Heart left ventricle (tissue), 16 donors: ENCODE measurements at regions not wholly inside any gene's neighbourhood (a gene's known extent, or its start where the extent isn't known, plus 50 kb on each side); places are given as distances from the start of the nearest gene placed in this dataset.

Experiments used
- ATAC-seq, 4 donors: fragments of 200-7000 bp; cut with Tn5 transposase; one replicate each; pipeline ENCODE4 v1.9.1; 2020 to 2022; ENCODE audit warnings: moderate library complexity in 4 of 4, mild to moderate bottlenecking in 3 of 4, moderate number of reproducible peaks in 1 of 4
- DNase-seq, 5 donors: peaks; one replicate each; pipeline ENCODE4 v3.0.0-alpha.2; 2020
- H3K27ac ChIP-seq, 12 donors: fragments of 200-600 bp; sonication (generic) in 4 of 12; one replicate each; pipeline versions ENCODE4 v1.5.0 to v1.8.0; 2016 to 2022; ENCODE audit warnings: mild to moderate bottlenecking in 2 of 12
- H3K27me3 ChIP-seq, 9 donors: fragments of 200-600 bp; sonication (generic) in 2 of 9; one replicate each; pipeline versions ENCODE4 v1.5.1 to v1.8.0; 2016 to 2022; ENCODE audit warnings: mild to moderate bottlenecking in 3 of 9
- H3K36me3 ChIP-seq, 9 donors: fragments of 200-600 bp; sonication (generic) in 2 of 9; one replicate each; pipeline versions ENCODE4 v1.5.0 to v1.8.0; 2018 to 2022; ENCODE audit warnings: mild to moderate bottlenecking in 2 of 9
- H3K4me1 ChIP-seq, 12 donors: fragments of 200-600 bp; sonication (generic) in 4 of 12; one replicate each; pipeline versions ENCODE4 v1.5.0 to v1.8.0; 2016 to 2022; ENCODE audit warnings: mild to moderate bottlenecking in 3 of 12
- H3K4me3 ChIP-seq, 12 donors: fragments of 200-600 bp; sonication (generic) in 4 of 12; one replicate each; pipeline versions ENCODE4 v1.5.0 to v1.8.0; 2017 to 2022; ENCODE audit warnings: mild to moderate bottlenecking in 9 of 12, moderate library complexity in 4 of 12
- H3K9me3 ChIP-seq, 12 donors: fragments of 200-600 bp; sonication (generic) in 4 of 12; one replicate each; pipeline versions ENCODE4 v1.5.0 to v1.8.0; 2016 to 2022; ENCODE audit warnings: mild to moderate bottlenecking in 1 of 12
- CTCF ChIP-seq, 12 donors: fragments of 200-600 bp; sonication (generic) in 4 of 12; IDR thresholded peaks; one replicate each; pipeline versions ENCODE4 v1.5.0 to v1.8.0; 2018 to 2022; ENCODE audit warnings: antibody characterized with exemption in 12 of 12, mild to moderate bottlenecking in 5 of 12
- POLR2A ChIP-seq, 2 donors: fragments of 450-650 bp; IDR thresholded peaks; one replicate each; pipeline ENCODE4 v1.6.1; 2017; ENCODE audit warnings: antibody characterized with exemption in 2 of 2, mild to moderate bottlenecking in 2 of 2, moderate library complexity in 2 of 2
- WGBS, 4 donors: extraction: QIAGEN DNeasy Blood & Tissue Kit in 2 of 4; methylation state at CpG; one replicate each; pipeline versions ENCODE4 v1.1.5 to v1.1.7; 2013 to 2018; 5-methylcytosine and 5-hydroxymethylcytosine counted together
- intact Hi-C, 10 donors: fragments of 100-400 bp; cut with DNase I; formaldehyde crosslinking; loops; one replicate each; pipeline versions ENCODE4 v1.11.1 to v1.14.2; 2022
- donor health status: ischemic (EF 13 %, LVEDD 7.1; RV severe dilation, severe dysfunction).
- donor health status: healthy with polysubstance abuse.
- donor health status: DM: no; HTN: yes; CAD: no.
- donor health status: DM: no; HTN: no; CAD: no.
- donor health status: ischemic (EF 25% LVEDD 6.9; RV normal size, moderate dysfunction).
- donor health status: ischemic (EF 25% LVEDD 5.7; RV mildly dilated, moderate dysfunction).
- donor health status: healthy.
- donor health status: DM: yes; HTN: yes; CAD: no.
- donor health status: ischemic (EF 35%, LVEDD 5.7; RV mildly dilated, moderate dysfunction).
- donor health status: nonischemic (EF 11% LVEDD 7.7; RV severe dilation, severe dysfunction).
- donor health status: DM: yes; HTN: yes; CAD: no.
- donor health status: PGD.
- donor health status: ischemic (EF 29% LVEDD 5.4; RV normal size, mild dysfunction).
- donor health status: nonischemic (EF 23%, LVEDD 6.1; RV moderate dilation, normal function).

- Histone ChIP-seq H3K9me3 (no peaks in the 10 kb centered on the region), H3K36me3 (no peaks in the 10 kb centered on the region), H3K4me3 (no peak overlapping the region), H3K4me1 (peaks cover 0 to 27% (median 0%) of the 10 kb centered on the region in 12 donors), H3K27me3 (no peaks in the 10 kb centered on the region), H3K27ac (peak overlapping the region in 1 of 12 donors; percentile 65)
- intact Hi-C loops = no loop called here
- 70 to 76% (median 73%) methylated on average over 1 of the region's 1 CpG for WGBS, 4 donors
- DNase-seq (no peak), ATAC-seq (no peak)
- TF ChIP-seq CTCF (IDR thresholded peaks at IDR 0.05) (no peak), POLR2A (IDR thresholded peaks at IDR 0.05) (no peak)
Measured at GRCh38 chr1:192937128-192937527, 122.0 kb downstream of the UCHL5 start.

DNA sequence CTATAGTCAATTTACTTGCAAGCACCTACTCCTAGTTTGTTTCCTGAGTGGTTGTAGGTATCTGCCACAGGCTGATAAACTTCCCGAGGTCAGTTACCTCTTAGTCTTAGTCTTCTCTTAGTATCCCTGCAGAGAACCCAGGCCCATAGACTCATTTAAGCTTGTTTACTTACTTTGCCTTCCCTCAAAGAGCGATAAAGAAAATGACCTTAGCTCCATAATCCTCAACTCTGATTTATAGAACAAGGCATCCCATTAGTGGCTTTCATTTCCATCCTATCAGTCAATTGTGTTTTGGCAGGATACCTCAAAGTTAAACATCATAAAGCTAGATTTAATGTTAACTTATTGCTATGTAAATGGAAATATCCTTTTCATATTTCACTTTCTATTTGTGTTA is 119.7 kb downstream of the UCHL5 start:
- TF ChIP-seq POLR2A (IDR thresholded peaks at IDR 0.05) (no peak), CTCF (IDR thresholded peaks at IDR 0.05) (no peak)
- H3K27me3 ChIP-seq = no peaks in the 10 kb centered on the region
- H3K9me3 ChIP-seq = no peaks in the 10 kb centered on the region
- no peaks in the 10 kb centered on the region for H3K36me3 ChIP-seq
- H3K4me3 ChIP-seq = no peak overlapping the region
- ATAC-seq (no peak), DNase-seq (no peak)
- 73 to 84% (median 80%) methylated on average over 2 of the region's 2 CpGs for WGBS, 4 donors
- no peak overlapping the region for H3K27ac ChIP-seq
- peaks cover 0 to 27% (median 0%) of the 10 kb centered on the region in 12 donors for H3K4me1 ChIP-seq
- intact Hi-C loops = loop anchor here in 1 of 10 donors (2.0 kb wide), 1 partner anchor 33 kb away; no protein-coding TSS in a partner anchor

- Histone ChIP-seq H3K27ac (no peak overlapping the region), H3K27me3 (no peaks in the 10 kb centered on the region), H3K4me1 (peaks cover 0 to 27% (median 0%) of the 10 kb centered on the region in 12 donors), H3K4me3 (no peak overlapping the region), H3K36me3 (no peaks in the 10 kb centered on the region), H3K9me3 (no peaks in the 10 kb centered on the region)
- DNase-seq (no peak), ATAC-seq (no peak)
- intact Hi-C loops = no loop called here
- TF ChIP-seq POLR2A (IDR thresholded peaks at IDR 0.05) (no peak), CTCF (IDR thresholded peaks at IDR 0.05) (no peak)
Measured at GRCh38 chr1:192940658-192941057, 118.5 kb downstream of the UCHL5 start.

DNA sequence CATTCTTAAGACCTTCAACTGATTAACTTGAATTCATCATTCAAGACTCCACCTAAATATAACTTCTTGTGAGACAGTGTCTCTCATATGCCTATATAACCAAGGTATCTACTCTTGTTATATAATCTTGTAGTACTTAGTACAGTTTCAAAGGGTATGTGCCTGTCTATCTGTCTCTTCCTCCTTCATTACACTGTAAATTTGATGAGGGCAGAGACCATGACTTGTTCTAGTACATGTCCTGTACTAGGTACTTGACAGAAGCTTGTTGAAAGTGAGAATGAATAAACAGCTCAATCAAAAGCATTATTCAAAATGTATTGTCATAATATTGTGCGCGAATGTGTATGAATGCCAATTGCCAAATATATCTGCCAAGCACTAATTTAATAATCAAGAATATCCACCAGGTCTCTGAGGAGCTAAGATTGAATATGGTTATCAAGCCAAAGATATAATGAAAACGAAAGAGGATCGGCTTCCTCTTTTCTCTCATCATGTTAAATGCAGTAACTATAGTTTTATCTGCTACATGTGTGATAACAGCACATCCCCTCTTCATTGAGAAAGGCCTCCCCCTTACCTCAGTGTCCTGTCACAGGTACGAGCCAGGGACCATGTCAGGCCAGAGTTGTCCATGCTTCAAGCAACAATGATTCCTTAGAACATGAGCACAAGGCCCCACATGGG is 117.3 kb downstream of the UCHL5 start:
- DNase-seq (no peak), ATAC-seq (no peak)
- intact Hi-C loops = no loop called here
- 89 to 94% (median 91%) methylated on average over 5 of the region's 5 CpGs for WGBS, 4 donors
- no peaks in the 10 kb centered on the region for H3K9me3 ChIP-seq
- TF ChIP-seq CTCF (IDR thresholded peaks at IDR 0.05) = no peak
- TF ChIP-seq POLR2A (IDR thresholded peaks at IDR 0.05) = no peak
- H3K27me3 ChIP-seq = no peaks in the 10 kb centered on the region
- no peaks in the 10 kb centered on the region for H3K36me3 ChIP-seq
- H3K27ac ChIP-seq = peak overlapping the region in 2 of 12 donors; percentile 37 to 53
- H3K4me1 ChIP-seq = peaks cover 0 to 16% (median 0%) of the 10 kb centered on the region in 12 donors
- H3K4me3 ChIP-seq = no peak overlapping the region
